MM.1S (cell line): ENCODE measurements at regions not wholly inside any gene's neighbourhood (a gene's known extent, or its start where the extent isn't known, plus 50 kb on each side); places are given as distances from the start of the nearest gene placed in this dataset.
"Not testable (repeated sequence)": the region's sequence is repeated elsewhere in the genome, so short reads cannot be mapped to it uniquely, and the experiment has no call there.

ENCODE experiments used
- DNase-seq: peaks from one replicate; pipeline ENCODE4 v3.0.0-alpha.2; 2015
- H2AFZ ChIP-seq: fragments of 300-600 bp; sonication (generic); 2 replicates; pipeline ENCODE4 v1.6.0; 2016; ENCODE audit warnings: antibody characterized with exemption, low read length
- H3F3A ChIP-seq: fragments of 300-600 bp; sonication (generic); 2 replicates; pipeline ENCODE4 v1.6.1; 2016; ENCODE audit warnings: mild to moderate bottlenecking, antibody characterized with exemption, low read length, moderate library complexity, mixed read lengths; ENCODE audit not compliant: insufficient read depth
- H3K27ac ChIP-seq: fragments of 300-600 bp; sonication (generic); 2 replicates; pipeline ENCODE4 v1.5.1; 2016; ENCODE audit warnings: mild to moderate bottlenecking, low read length
- H3K27me3 ChIP-seq: fragments of 300-600 bp; sonication (generic); replicated peaks from 2 replicates; pipeline ENCODE4 v1.6.0; 2016; ENCODE audit warnings: low read length; ENCODE audit not compliant: insufficient read depth
- H3K36me3 ChIP-seq: fragments of 300-600 bp; sonication (generic); replicated peaks from 2 replicates; pipeline ENCODE4 v1.6.1; 2016; ENCODE audit warnings: mild to moderate bottlenecking, low read length, mixed read lengths; ENCODE audit not compliant: insufficient read depth
- H3K4me1 ChIP-seq: fragments of 300-600 bp; sonication (generic); 2 replicates; pipeline ENCODE4 v1.6.1; 2016; ENCODE audit warnings: low read length, mixed read lengths
- H3K4me2 ChIP-seq: fragments of 300-600 bp; sonication (generic); 2 replicates; pipeline ENCODE4 v1.6.0; 2016; ENCODE audit warnings: low read depth, low read length
- H3K4me3 ChIP-seq: fragments of 300-600 bp; sonication (generic); 2 replicates; pipeline ENCODE4 v1.5.1; 2016; ENCODE audit warnings: low read length, mixed read lengths
- H3K79me2 ChIP-seq: fragments of 300-600 bp; sonication (generic); 2 replicates; pipeline ENCODE4 v1.6.1; 2016; ENCODE audit warnings: mixed run types, low read length, mixed read lengths
- H3K9ac ChIP-seq: fragments of 300-600 bp; sonication (generic); 2 replicates; pipeline ENCODE4 v1.6.1; 2016; ENCODE audit warnings: low read length, mixed read lengths
- H3K9me2 ChIP-seq: fragments of 300-600 bp; sonication (generic); replicated peaks from 2 replicates; pipeline ENCODE4 v1.6.1; 2016; ENCODE audit warnings: mild to moderate bottlenecking, low read length, mixed read lengths; ENCODE audit not compliant: insufficient read depth
- H3K9me3 ChIP-seq: fragments of 300-600 bp; sonication (generic); replicated peaks from 2 replicates; pipeline ENCODE4 v1.6.1; 2016; ENCODE audit warnings: mild to moderate bottlenecking, low read length, mixed read lengths; ENCODE audit not compliant: insufficient read depth
- H4K20me1 ChIP-seq: fragments of 300-600 bp; sonication (generic); 2 replicates; pipeline ENCODE4 v1.6.1; 2016; ENCODE audit warnings: mild to moderate bottlenecking, low read length, moderate library complexity, mixed read lengths; ENCODE audit not compliant: insufficient read depth
- CTCF ChIP-seq: fragments of 300-600 bp; sonication (generic); IDR thresholded peaks from 2 replicates; pipeline ENCODE4 v1.5.1; 2016; ENCODE audit warnings: antibody characterized with exemption, low read length, mixed read lengths
- EZH2 ChIP-seq: fragments of 300-600 bp; sonication (generic); optimal IDR thresholded peaks from 2 replicates; pipeline ENCODE3; 2017; ENCODE audit warnings: low read depth, mild to moderate bottlenecking, antibody characterized with exemption, low read length, mixed read lengths
- EZH2phosphoT487 ChIP-seq: fragments of 300-600 bp; sonication (generic); IDR thresholded peaks from 2 replicates; pipeline ENCODE4 v1.6.1; 2018; ENCODE audit warnings: antibody characterized with exemption, low read length

- H3K36me3 ChIP-seq, H3K9me3 ChIP-seq, H3K4me3 ChIP-seq, H3K9ac ChIP-seq, H3K79me2 ChIP-seq, H4K20me1 ChIP-seq, H2AFZ ChIP-seq, H3K9me2 ChIP-seq, H3K27ac ChIP-seq, H3F3A ChIP-seq, H3K4me1 ChIP-seq, DNase-seq, H3K4me2 ChIP-seq, H3K27me3 ChIP-seq: not testable (repeated sequence)
Measured at GRCh38 chr1:109857702-109858101, 52.9 kb upstream of the CSF1 start.

DNA sequence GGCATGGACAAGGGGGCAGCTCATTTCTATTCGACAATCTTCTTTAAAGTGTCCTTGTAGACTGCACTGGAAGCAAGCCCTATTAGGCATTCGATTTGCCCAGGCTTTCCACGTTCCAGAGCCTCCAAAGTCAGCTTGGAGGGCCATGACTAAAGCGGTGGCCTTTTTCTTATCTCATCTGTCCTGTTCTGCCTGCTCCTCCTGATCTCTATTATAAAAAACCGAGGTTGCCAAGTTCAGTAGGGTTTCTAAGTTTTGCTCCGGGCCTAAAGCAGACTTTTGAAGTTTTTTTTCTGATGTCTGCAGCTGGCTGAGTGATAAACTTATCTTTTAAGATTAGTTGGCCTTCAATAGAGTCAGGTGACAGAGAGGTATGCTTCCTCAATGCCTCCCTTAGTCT is 54.7 kb upstream of the CSF1 start:
- DNase-seq, H3K27me3 ChIP-seq, H3K9me2 ChIP-seq, H3K36me3 ChIP-seq, H3K9me3 ChIP-seq, H3F3A ChIP-seq, H3K79me2 ChIP-seq, H4K20me1 ChIP-seq, H3K4me2 ChIP-seq, H3K4me1 ChIP-seq, H3K27ac ChIP-seq, H3K9ac ChIP-seq, H2AFZ ChIP-seq, H3K4me3 ChIP-seq: not testable (repeated sequence)

GRCh38 chr1:109853972-109854371 is 56.7 kb upstream of the CSF1 start:
- H3K27me3 ChIP-seq, H2AFZ ChIP-seq, H3K36me3 ChIP-seq, H3K4me1 ChIP-seq, H3K9me2 ChIP-seq, H3K4me2 ChIP-seq, H3K4me3 ChIP-seq, H4K20me1 ChIP-seq, H3K79me2 ChIP-seq, H3K27ac ChIP-seq, H3K9me3 ChIP-seq, H3F3A ChIP-seq, H3K9ac ChIP-seq, DNase-seq: not testable (repeated sequence)

- H3K9ac ChIP-seq, DNase-seq, H3K36me3 ChIP-seq, H2AFZ ChIP-seq, H3K4me3 ChIP-seq, H3K27ac ChIP-seq, H4K20me1 ChIP-seq, H3K79me2 ChIP-seq, H3K4me2 ChIP-seq, H3K9me3 ChIP-seq, H3F3A ChIP-seq, H3K4me1 ChIP-seq, H3K9me2 ChIP-seq, H3K27me3 ChIP-seq: not testable (repeated sequence)
Measured at GRCh38 chr1:109852221-109853015, 58.2 kb upstream of the CSF1 start.

- Histone ChIP-seq H3K4me3 (no peak overlapping the region), H3K27me3 (no peaks in the 10 kb centered on the region), H3F3A (no peaks in the 10 kb centered on the region), H3K4me2 (no peak overlapping the region), H3K27ac (no peak overlapping the region), H4K20me1 (no peaks in the 10 kb centered on the region), H3K79me2 (no peaks in the 10 kb centered on the region), H3K9ac (no peak overlapping the region), H3K4me1 (no peaks in the 10 kb centered on the region), H3K36me3 (no peaks in the 10 kb centered on the region), H3K9me3 (no peaks in the 10 kb centered on the region), H3K9me2 (no peaks in the 10 kb centered on the region), H2AFZ (no peak overlapping the region)
- TF ChIP-seq CTCF, result no peak
- no peak for TF ChIP-seq EZH2
- TF ChIP-seq EZH2phosphoT487, result no peak
- DNase-seq, result no peak
Measured at GRCh38 chr1:109850827-109851226, 59.8 kb upstream of the CSF1 start.
